K562 (cell line): ENCODE measurements at regions not wholly inside any gene's neighbourhood (a gene's known extent, or its start where the extent isn't known, plus 50 kb on each side); places are given as distances from the start of the nearest gene placed in this dataset.

Experiments
- ATAC-seq: fragments of 200-7000 bp; cut with Tn5 transposase; 3 replicates; pipeline ENCODE4 v1.9.1; 2020; ENCODE audit warnings: moderate library complexity
- BruUV-seq: library from RNA; stranded (reverse); fragments of 400-500 nt; replicated peaks from 2 replicates; lab custom pipeline; 2021; lab: Mats Ljungman, UMichigan
- CTCF ChIA-PET: fragments of 300-600 bp; formaldehyde crosslinking; extraction: SDS; loops from one replicate; lab custom pipeline; 2021; ENCODE audit warnings: low intra/inter-chr PET ratio; lab: Yijun Ruan, JAX
- POLR2A ChIA-PET: fragments of 300-600, 350-650 bp; sonication (Branson Sonifier 250); formaldehyde crosslinking; extraction: SDS; loops from one replicate; lab custom pipeline; 2021; ENCODE audit warnings: antibody characterized with exemption, inconsistent platforms; lab: Yijun Ruan, JAX
- DNase-seq, 4 experiments: peaks; one replicate each; pipeline versions ENCODE4 v3.0.0 to v3.0.0-alpha.2; 2011 to 2018; ENCODE audit warnings: low spot score in 3 of 4, mixed read lengths in 3 of 4; ENCODE audit errors: extremely low read depth in 1 of 4
- FAIRE-seq: peaks from 2 replicates; lab custom pipeline; 2011; peaks lifted over from hg19 to GRCh38; lab: Jason Lieb, UNC
- H2AFZ ChIP-seq: 2 replicates; pipeline ENCODE4 v1.6.0; 2011; ENCODE audit warnings: low read depth, low read length, control low read depth, inconsistent platforms
- H3K27ac ChIP-seq: fragments of 200-600 bp; 3 replicates; pipeline ENCODE4 v1.8.0; 2011; ENCODE audit warnings: low read depth, mild to moderate bottlenecking, control low read depth, inconsistent platforms, low read length, moderate library complexity, mixed read lengths; ENCODE audit errors: extremely low read depth
- H3K27me3 ChIP-seq, 2 experiments: fragments of 300-600 bp in 1 of 2; 2 replicates in 1 of 2; 3 replicates in 1 of 2; pipeline versions ENCODE4 v1.6.0 to v1.8.0; 2011; ENCODE audit warnings: inconsistent platforms in 2 of 2, low read length in 2 of 2, mild to moderate bottlenecking in 1 of 2, mixed read lengths in 1 of 2, moderate library complexity in 1 of 2; ENCODE audit not compliant: control insufficient read depth in 2 of 2, insufficient read depth in 2 of 2
- H3K36me3 ChIP-seq: fragments of 300-600 bp; 3 replicates; pipeline ENCODE4 v1.8.0; 2011; ENCODE audit warnings: mild to moderate bottlenecking, low read length, inconsistent platforms; ENCODE audit not compliant: control insufficient read depth, insufficient read depth
- H3K4me1 ChIP-seq, 2 experiments: fragments of 200-600 bp in 1 of 2; replicated peaks in 1 of 2; 2 replicates in 1 of 2; 3 replicates in 1 of 2; pipeline versions ENCODE4 v1.5.1 to v1.8.0; 2011; ENCODE audit warnings: inconsistent platforms in 2 of 2, low read length in 2 of 2, mild to moderate bottlenecking in 1 of 2, mixed read lengths in 1 of 2, moderate library complexity in 1 of 2; ENCODE audit not compliant: control insufficient read depth in 2 of 2, insufficient read depth in 2 of 2
- H3K4me2 ChIP-seq: 2 replicates; pipeline ENCODE4 v1.6.1; 2011; ENCODE audit warnings: low read length, control low read depth, inconsistent platforms, mixed read lengths; ENCODE audit not compliant: insufficient read depth
- H3K4me3 ChIP-seq: fragments of 200-600 bp; sonication (generic), shearing (Covaris generic); 2 replicates; pipeline ENCODE4 v1.5.1; 2016; ENCODE audit warnings: control low read depth, inconsistent platforms
- H3K79me2 ChIP-seq: fragments of 200-600 bp; 3 replicates; pipeline ENCODE4 v1.8.0; 2011; ENCODE audit warnings: low read length, inconsistent platforms; ENCODE audit not compliant: control insufficient read depth, insufficient read depth
- H3K9ac ChIP-seq, 2 experiments: 2 replicates each; pipeline versions ENCODE4 v1.6.0 to v1.6.1; 2011; ENCODE audit warnings: low read depth in 2 of 2, low read length in 2 of 2, control low read depth in 1 of 2, inconsistent platforms in 1 of 2, mild to moderate bottlenecking in 1 of 2, mixed read lengths in 1 of 2; ENCODE audit not compliant: insufficient read depth in 1 of 2
- H3K9me1 ChIP-seq: one replicate; pipeline ENCODE4 v1.6.0; 2011; ENCODE audit warnings: inconsistent platforms, mild to moderate bottlenecking, low read length, moderate library complexity; ENCODE audit not compliant: control insufficient read depth, insufficient read depth
- H3K9me3 ChIP-seq: replicated peaks from 2 replicates; pipeline ENCODE4 v1.5.1; 2011; ENCODE audit warnings: low read depth, low read length, inconsistent platforms; ENCODE audit not compliant: control insufficient read depth, insufficient read depth
- H4K20me1 ChIP-seq: replicated peaks from 2 replicates; pipeline ENCODE4 v1.6.1; 2011; ENCODE audit warnings: low read length, inconsistent platforms, mixed read lengths; ENCODE audit not compliant: control insufficient read depth, insufficient read depth
- ASH1L ChIP-seq: fragments of 450-650 bp; IDR thresholded peaks from 2 replicates; pipeline ENCODE4 v1.6.1; 2018; ENCODE audit warnings: borderline replicate concordance, mild to moderate bottlenecking, low read depth; ENCODE audit not compliant: partially characterized antibody
- EHMT2 ChIP-seq: fragments of 450-650 bp; IDR thresholded peaks from 2 replicates; pipeline ENCODE4 v1.6.1; 2018; ENCODE audit warnings: antibody characterized with exemption
- JUNB ChIP-seq: fragments of 450-650 bp; formaldehyde crosslinking; conservative IDR thresholded peaks from 2 replicates; pipeline ENCODE4 v1.4.0; 2020; ENCODE audit warnings: mild to moderate bottlenecking
- POLR2AphosphoS2 ChIP-seq: IDR thresholded peaks from 2 replicates; pipeline ENCODE4 v1.6.1; 2012; ENCODE audit warnings: low read length, improper control_type of control experiment
- REST ChIP-seq, 2 experiments: fragments of 450-650 bp; formaldehyde crosslinking in 1 of 2; IDR thresholded peaks; 2 replicates each; pipeline versions ENCODE4 v1.4.0 to v1.6.1; 2014 to 2020; ENCODE audit warnings: mild to moderate bottlenecking in 2 of 2, borderline replicate concordance in 1 of 2, low read depth in 1 of 2
- ZBTB9 ChIP-seq: fragments of 450-650 bp; formaldehyde crosslinking; IDR thresholded peaks from 2 replicates; pipeline ENCODE4 v1.4.0; 2020; ENCODE audit warnings: mild to moderate bottlenecking, moderate library complexity
- ZNF217 ChIP-seq: sonication (generic); formaldehyde crosslinking; IDR thresholded peaks from 2 replicates; pipeline ENCODE4 v1.8.0; 2022; ENCODE audit warnings: mild to moderate bottlenecking, missing genetic modification reagents
- ZNF589 ChIP-seq: fragments of 200-800 bp; sonication (Bioruptor generic); IDR thresholded peaks from 2 replicates; pipeline ENCODE4 v1.6.1; 2016; ENCODE audit warnings: low read depth, missing genetic modification characterization, missing compliant biosample characterization
- ZNF639 ChIP-seq, 2 experiments: fragments of 200-800 bp in 1 of 2; sonication (Bioruptor generic) in 1 of 2; sonication (generic) in 1 of 2; formaldehyde crosslinking in 1 of 2; IDR thresholded peaks in 1 of 2; conservative IDR thresholded peaks in 1 of 2; 2 replicates each; pipeline versions ENCODE4 v1.5.0 to v1.6.1; 2016 to 2020; ENCODE audit warnings: missing compliant biosample characterization in 1 of 2, missing genetic modification characterization in 1 of 2, missing genetic modification reagents in 1 of 2
- WGBS: fragments of 100-300 bp; shearing (Covaris generic); methylation state at CpG from one replicate; pipeline ENCODE4 v1.1.6; 2016; ENCODE audit warnings: low coverage, mixed read lengths; ENCODE audit not compliant: insufficient coverage; ENCODE audit errors: missing lambda C conversion rate; 5-methylcytosine and 5-hydroxymethylcytosine counted together
- in situ Hi-C: fragments of 300-500 bp; cut with MboI; formaldehyde crosslinking; loops from 4 replicates; pipeline ENCODE4 v1.15.0; 2018; ENCODE audit warnings: inconsistent platforms, mixed read lengths
- intact Hi-C: fragments of 100-400 bp; cut with micrococcal nuclease; formaldehyde crosslinking; loops from 2 replicates; pipeline ENCODE4 v1.14.2; 2022

- in situ Hi-C loops (no loop called here), intact Hi-C loops (no loop called here)
- ATAC-seq = no peak
- Histone ChIP-seq H3K4me2 (no peak overlapping the region), H3K9me3 (no peaks in the 10 kb centered on the region), H3K4me1 (no peaks in the 10 kb centered on the region; a peak in 3 of 5 replicates), H2AFZ (no peak overlapping the region), H3K79me2 (no peaks in the 10 kb centered on the region), H3K36me3 (no peaks in the 10 kb centered on the region), H3K4me3 (no peak overlapping the region), H3K9me1 (no peaks in the 10 kb centered on the region), H4K20me1 (no peaks in the 10 kb centered on the region), H3K9ac (no peak overlapping the region), H3K27ac (no peak overlapping the region), H3K27me3 (no peaks in the 10 kb centered on the region; a peak in 1 of 5 replicates)
- FAIRE-seq = no peak
- no TSS peak for BruUV-seq
- ChIA-PET CTCF (interaction anchor here (0.6 kb wide), 1 partner anchor 157 kb away, joined by 4 read pairs; no protein-coding TSS in a partner anchor), POLR2A (no interaction called here)
- DNase-seq = no peak
- no peak for TF ChIP-seq REST (IDR thresholded peaks at IDR 0.05; ENCODE audit: borderline replicate concordance)
- TF ChIP-seq REST (CRISPR knock-in tag; IDR thresholded peaks at IDR 0.05; ENCODE audit: low read depth) = no peak
- no peak for TF ChIP-seq POLR2AphosphoS2
- TF ChIP-seq ASH1L = no peak
- TF ChIP-seq ZNF589 (CRISPR knock-in tag) = no peak
- TF ChIP-seq ZNF639 (CRISPR knock-in tag; conservative IDR thresholded peaks at IDR 0.05 in 1 of 2, IDR thresholded peaks at IDR 0.05 in 1 of 2) = no peak
- TF ChIP-seq JUNB (CRISPR knock-in tag) = no peak
- TF ChIP-seq EHMT2 = no peak
- TF ChIP-seq ZBTB9 (CRISPR knock-in tag) = no peak
- no peak for TF ChIP-seq ZNF217 (CRISPR knock-in tag)
- 43% methylated on average over 4 of the region's 4 CpGs for WGBS
Measured at GRCh38 chr2:11985817-11986566, 239.6 kb downstream of the LPIN1 start.
